ENCODE measurements at regions not wholly inside any gene's neighbourhood (a gene's known extent, or its start where the extent isn't known, plus 50 kb on each side); places are given as distances from the start of the nearest gene placed in this dataset.

DNA sequence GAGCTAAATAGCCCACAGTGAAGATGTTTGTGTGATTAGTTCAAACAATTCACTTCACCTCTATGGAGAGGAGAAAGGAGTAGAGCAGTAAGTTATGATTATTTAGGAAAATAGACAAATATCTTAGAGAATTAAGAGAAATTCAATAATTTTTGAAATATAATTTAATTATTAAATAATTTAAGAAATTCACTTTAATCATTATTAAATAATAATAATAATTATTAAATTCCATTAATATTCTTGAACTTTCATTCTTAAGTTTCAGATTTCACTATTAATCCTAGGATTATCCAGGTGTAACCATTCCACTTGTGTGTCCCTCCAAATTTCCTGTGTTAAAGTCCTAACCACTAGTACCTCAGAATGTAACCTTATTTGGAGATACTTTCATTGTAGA is 58.9 kb upstream of the RGS18 start:
- TF ChIP-seq, protein P1, sequence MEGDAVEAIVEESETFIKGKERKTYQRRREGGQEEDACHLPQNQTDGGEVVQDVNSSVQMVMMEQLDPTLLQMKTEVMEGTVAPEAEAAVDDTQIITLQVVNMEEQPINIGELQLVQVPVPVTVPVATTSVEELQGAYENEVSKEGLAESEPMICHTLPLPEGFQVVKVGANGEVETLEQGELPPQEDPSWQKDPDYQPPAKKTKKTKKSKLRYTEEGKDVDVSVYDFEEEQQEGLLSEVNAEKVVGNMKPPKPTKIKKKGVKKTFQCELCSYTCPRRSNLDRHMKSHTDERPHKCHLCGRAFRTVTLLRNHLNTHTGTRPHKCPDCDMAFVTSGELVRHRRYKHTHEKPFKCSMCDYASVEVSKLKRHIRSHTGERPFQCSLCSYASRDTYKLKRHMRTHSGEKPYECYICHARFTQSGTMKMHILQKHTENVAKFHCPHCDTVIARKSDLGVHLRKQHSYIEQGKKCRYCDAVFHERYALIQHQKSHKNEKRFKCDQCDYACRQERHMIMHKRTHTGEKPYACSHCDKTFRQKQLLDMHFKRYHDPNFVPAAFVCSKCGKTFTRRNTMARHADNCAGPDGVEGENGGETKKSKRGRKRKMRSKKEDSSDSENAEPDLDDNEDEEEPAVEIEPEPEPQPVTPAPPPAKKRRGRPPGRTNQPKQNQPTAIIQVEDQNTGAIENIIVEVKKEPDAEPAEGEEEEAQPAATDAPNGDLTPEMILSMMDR (IDR thresholded peaks at IDR 0.05) = no peak
- no peak for TF ChIP-seq ZFX (IDR thresholded peaks at IDR 0.05; ENCODE audit: borderline replicate concordance)

Measured in 22Rv1 (cell line).